Gastrocnemius medialis (tissue), 4 donors: ENCODE measurements at regions not wholly inside any gene's neighbourhood (a gene's known extent, or its start where the extent isn't known, plus 50 kb on each side); places are given as distances from the start of the nearest gene placed in this dataset.

Experiments
- ATAC-seq, 2 donors: fragments of 150-250 bp; one replicate each; pipeline ENCODE4 v1.9.1; 2016
- DNase-seq, 2 donors: peaks; one replicate each; pipeline ENCODE4 v3.0.0-alpha.2; 2019
- H3K27ac ChIP-seq, 4 donors: fragments of 200-600 bp; sonication (generic); 1 replicate in 1 of 4; 2 replicates in 3 of 4; pipeline ENCODE4 v1.5.1; 2016 to 2018; ENCODE audit warnings: mild to moderate bottlenecking in 2 of 4, moderate library complexity in 1 of 4
- H3K27me3 ChIP-seq, 3 donors: fragments of 200-600 bp; sonication (generic) in 2 of 3; 1 replicate in 1 of 3; 2 replicates in 2 of 3; pipeline versions ENCODE4 v1.5.1 to v1.6.0; 2016 to 2019; ENCODE audit warnings: mild to moderate bottlenecking in 1 of 3, moderate library complexity in 1 of 3
- H3K36me3 ChIP-seq, 2 donors: fragments of 200-600 bp; sonication (generic) in 1 of 2; one replicate each; pipeline ENCODE4 v1.5.1; 2017 to 2018
- H3K4me1 ChIP-seq, 2 donors: fragments of 200-600 bp; sonication (generic) in 1 of 2; one replicate each; pipeline ENCODE4 v1.5.1; 2016 to 2017; ENCODE audit warnings: mild to moderate bottlenecking in 2 of 2
- H3K4me3 ChIP-seq, 4 donors: fragments of 200-600 bp; sonication (generic) in 3 of 4; 1 replicate in 1 of 4; 2 replicates in 3 of 4; pipeline ENCODE4 v1.5.1; 2016 to 2019; ENCODE audit warnings: mild to moderate bottlenecking in 2 of 4
- H3K9me3 ChIP-seq, 3 donors: fragments of 200-600 bp; sonication (generic) in 2 of 3; 1 replicate in 1 of 3; 2 replicates in 2 of 3; pipeline ENCODE4 v1.5.1; 2016 to 2019
- CTCF ChIP-seq, 5 experiments: fragments of 450-650 bp in 3 of 5; fragments of 200-600 bp in 2 of 5; sonication (generic) in 2 of 5; IDR thresholded peaks in 4 of 5; conservative IDR thresholded peaks in 1 of 5; 1 replicate in 4 of 5; 2 replicates in 1 of 5; pipeline ENCODE4 v1.5.1; 2016 to 2019; ENCODE audit warnings: antibody characterized with exemption in 5 of 5, mild to moderate bottlenecking in 3 of 5, moderate library complexity in 3 of 5
- POLR2A ChIP-seq, 2 donors: fragments of 450-650 bp; IDR thresholded peaks; one replicate each; pipeline ENCODE4 v1.6.1; 2017; ENCODE audit warnings: antibody characterized with exemption in 2 of 2, mild to moderate bottlenecking in 2 of 2, moderate library complexity in 2 of 2
- in situ Hi-C, 4 donors: fragments of 200-750 bp; cut with MboI; loops; one replicate each; pipeline versions ENCODE4 v1.15.0 to v1.8.0; 2017; ENCODE audit warnings: low sequenced_read_pairs in 4 of 4
- intact Hi-C: fragments of 100-400 bp; cut with DNase I; formaldehyde crosslinking; loops from one replicate; pipeline ENCODE4 v1.15.1; 2023; ENCODE audit warnings: low total_unique reads

DNA sequence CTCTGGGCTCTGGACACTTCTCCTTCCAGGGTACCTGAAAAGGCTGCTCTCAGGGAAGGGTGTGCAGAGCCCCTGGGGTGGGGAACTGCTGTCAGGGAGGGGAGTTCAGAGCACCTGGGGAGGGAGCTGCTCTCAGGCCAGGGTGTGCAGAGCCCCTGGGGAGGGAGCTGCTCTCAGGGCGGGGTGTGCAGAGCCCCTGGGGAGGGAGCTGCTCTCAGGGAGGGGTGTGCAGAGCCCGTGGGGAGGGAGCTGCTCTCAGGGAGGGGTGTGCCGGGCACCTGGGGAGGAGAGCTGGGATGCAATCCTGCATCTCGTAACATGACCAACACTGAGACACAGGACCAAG, 764.2 kb downstream of the BRD1 start:
- in situ Hi-C loops: no loop called here
- Histone ChIP-seq H3K27me3 (peaks cover 0 to 7% (median 6%) of the 10 kb centered on the region in 3 donors), H3K4me3 (no peak overlapping the region), H3K27ac (no peak overlapping the region), H3K9me3 (no peaks in the 10 kb centered on the region), H3K4me1 (no peaks in the 10 kb centered on the region), H3K36me3 (no peaks in the 10 kb centered on the region)
- no peak for ATAC-seq
- no peak for TF ChIP-seq CTCF (IDR thresholded peaks at IDR 0.05 in 4 of 5, conservative IDR thresholded peaks at IDR 0.05 in 1 of 5)
- no peak for TF ChIP-seq POLR2A (IDR thresholded peaks at IDR 0.05)
- intact Hi-C loops: no loop called here
- no peak for DNase-seq

GRCh38 chr22:49062802-49063544, 764.7 kb downstream of the BRD1 start:
- Histone ChIP-seq H3K4me1 (no peaks in the 10 kb centered on the region), H3K9me3 (no peaks in the 10 kb centered on the region), H3K4me3 (no peak overlapping the region), H3K27me3 (peaks cover 0 to 7% (median 6%) of the 10 kb centered on the region in 3 donors), H3K36me3 (no peaks in the 10 kb centered on the region), H3K27ac (no peak overlapping the region)
- intact Hi-C loops: no loop called here
- no peak for TF ChIP-seq POLR2A (IDR thresholded peaks at IDR 0.05)
- DNase-seq: no peak
- in situ Hi-C loops: no loop called here
- no peak for ATAC-seq

DNA sequence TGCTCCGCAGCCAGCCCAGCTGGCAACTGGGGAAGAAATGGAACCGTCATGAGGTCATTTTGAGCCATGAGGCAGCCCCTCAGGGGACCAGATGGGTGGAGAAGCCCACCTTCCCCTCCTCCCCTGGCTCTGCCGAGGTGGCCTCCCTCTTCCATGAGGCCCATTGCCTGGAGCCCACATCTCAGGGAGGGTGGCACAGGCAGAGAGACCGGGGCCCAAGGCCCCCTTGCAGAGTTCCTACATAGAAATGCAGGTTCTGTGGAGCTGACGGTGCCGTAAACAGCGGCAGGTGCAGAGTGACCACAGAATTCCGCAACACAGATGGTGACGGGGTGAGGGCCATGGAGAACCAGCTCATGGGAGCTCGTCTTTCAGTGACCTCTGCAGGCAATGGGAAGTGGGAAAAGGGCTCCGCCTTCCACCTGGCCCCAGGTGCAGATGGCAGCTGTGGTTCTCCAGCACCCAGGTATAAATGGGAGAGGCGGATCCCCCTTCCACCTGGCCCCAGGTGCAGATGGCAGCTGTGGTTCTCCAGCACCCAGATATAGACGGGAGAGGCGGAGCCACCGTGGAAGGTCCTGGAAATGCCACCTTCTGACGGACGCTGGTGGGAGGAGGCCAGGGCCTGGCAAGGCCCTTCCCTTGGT, 765.4 kb downstream of the BRD1 start:
- Histone ChIP-seq H3K9me3 (no peaks in the 10 kb centered on the region), H3K4me3 (no peak overlapping the region), H3K27ac (no peak overlapping the region), H3K36me3 (no peaks in the 10 kb centered on the region), H3K27me3 (peaks cover 0 to 7% (median 6%) of the 10 kb centered on the region in 3 donors), H3K4me1 (no peaks in the 10 kb centered on the region)
- DNase-seq: no peak
- no peak for ATAC-seq
- no peak for TF ChIP-seq POLR2A (IDR thresholded peaks at IDR 0.05)
- TF ChIP-seq CTCF (IDR thresholded peaks at IDR 0.05 in 4 of 5, conservative IDR thresholded peaks at IDR 0.05 in 1 of 5): no peak
- intact Hi-C loops: no loop called here
- in situ Hi-C loops: no loop called here

DNA sequence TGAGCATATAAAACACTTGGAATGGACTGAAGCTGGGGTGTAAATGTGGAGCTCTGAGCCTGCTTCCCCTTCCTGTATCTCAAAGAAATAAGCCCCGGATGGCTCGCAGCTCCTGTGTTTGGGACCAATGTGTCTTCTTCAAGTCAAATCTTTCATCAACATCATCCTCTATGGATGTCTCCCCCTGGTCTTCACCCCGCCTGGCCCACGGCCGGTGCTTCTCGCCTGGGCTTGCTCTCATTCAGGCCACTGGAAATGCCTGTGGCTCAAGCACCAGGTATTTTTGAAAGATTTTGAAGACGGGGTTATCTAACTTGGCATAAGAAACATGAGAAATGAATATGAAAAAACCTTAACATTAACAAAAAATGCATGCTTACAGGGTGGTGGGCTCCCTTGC, 769.8 kb downstream of the BRD1 start:
- no peak for ATAC-seq
- peaks cover 0 to 7% (median 6%) of the 10 kb centered on the region in 3 donors for H3K27me3 ChIP-seq
- TF ChIP-seq CTCF (IDR thresholded peaks at IDR 0.05 in 4 of 5, conservative IDR thresholded peaks at IDR 0.05 in 1 of 5): no peak
- no peak for TF ChIP-seq POLR2A (IDR thresholded peaks at IDR 0.05)

GRCh38 chr22:49056301-49056700, 771.4 kb downstream of the BRD1 start:
- Histone ChIP-seq H3K27ac (no peak overlapping the region), H3K36me3 (no peaks in the 10 kb centered on the region), H3K27me3 (peaks cover 0 to 2% (median 0%) of the 10 kb centered on the region in 3 donors), H3K4me1 (no peaks in the 10 kb centered on the region), H3K4me3 (no peak overlapping the region), H3K9me3 (no peaks in the 10 kb centered on the region)
- DNase-seq (no peak), ATAC-seq (no peak)
- in situ Hi-C loops (no loop called here), intact Hi-C loops (no loop called here)
- TF ChIP-seq CTCF (IDR thresholded peaks at IDR 0.05 in 4 of 5, conservative IDR thresholded peaks at IDR 0.05 in 1 of 5) (no peak), POLR2A (IDR thresholded peaks at IDR 0.05) (no peak)

More for the DNA sequence above, 769.8 kb downstream of the BRD1 start:
- in situ Hi-C loops (no loop called here), intact Hi-C loops (no loop called here)
- Histone ChIP-seq H3K4me3 (no peak overlapping the region), H3K36me3 (no peaks in the 10 kb centered on the region), H3K4me1 (no peaks in the 10 kb centered on the region), H3K27ac (no peak overlapping the region), H3K9me3 (no peaks in the 10 kb centered on the region)
- no peak for DNase-seq
